CD4-positive, alpha-beta T cell treated with Interleukin-2 at 100 ng/mL for 4 hours (primary cell): ENCODE measurements at regions not wholly inside any gene's neighbourhood (a gene's known extent, or its start where the extent isn't known, plus 50 kb on each side); places are given as distances from the start of the nearest gene placed in this dataset.
A peak's percentile ranks its signal among the peaks of the same experiment; 100 is the strongest.

Experiments used
- DNase-seq: peaks from one replicate; pipeline ENCODE4 v3.0.0-alpha.2; 2020; ENCODE audit warnings: low spot score

- DNase-seq, result peak; percentile 62
Measured at GRCh38 chrX:45771560-45772340, 571.1 kb upstream of the DIPK2B start.

- DNase-seq, result no peak
Measured at GRCh38 chrX:45771114-45771513, 570.4 kb upstream of the DIPK2B start.

- DNase-seq, result peak; percentile 37
Measured at GRCh38 chrX:45769761-45770582, 569.3 kb upstream of the DIPK2B start.

GRCh38 chrX:45768666-45769236 lies 568.1 kb upstream of the DIPK2B start:
- no peak for DNase-seq

GRCh38 chrX:45766981-45767501 lies 566.4 kb upstream of the DIPK2B start:
- DNase-seq, result peak; percentile 40

- peak; percentile 40 for DNase-seq
Measured at GRCh38 chrX:45765767-45766166, 565.1 kb upstream of the DIPK2B start.

GRCh38 chrX:45765281-45765680 lies 564.6 kb upstream of the DIPK2B start:
- no peak for DNase-seq

- DNase-seq, result peak; percentile 33
Measured at GRCh38 chrX:45762699-45763647, 562.3 kb upstream of the DIPK2B start.

- no peak for DNase-seq
Measured at GRCh38 chrX:45761920-45762319, 561.2 kb upstream of the DIPK2B start.

- DNase-seq, result no peak
Measured at GRCh38 chrX:45760187-45760742, 559.6 kb upstream of the DIPK2B start.

- DNase-seq, result peak; percentile 58
Measured at GRCh38 chrX:45758738-45759397, 558.2 kb upstream of the DIPK2B start.

GRCh38 chrX:45758319-45758718 lies 557.6 kb upstream of the DIPK2B start:
- DNase-seq, result peak; percentile 69

- no peak for DNase-seq
Measured at GRCh38 chrX:45757272-45757671, 556.6 kb upstream of the DIPK2B start.

- no peak for DNase-seq
Measured at GRCh38 chrX:45756557-45756956, 555.9 kb upstream of the DIPK2B start.

GRCh38 chrX:45755703-45756102 lies 555.0 kb upstream of the DIPK2B start:
- no peak for DNase-seq

- DNase-seq, result no peak
Measured at GRCh38 chrX:45751156-45751555, 550.5 kb upstream of the DIPK2B start.

GRCh38 chrX:45750639-45751038 lies 550.0 kb upstream of the DIPK2B start:
- no peak for DNase-seq

GRCh38 chrX:45749375-45749774 lies 548.7 kb upstream of the DIPK2B start:
- no peak for DNase-seq

GRCh38 chrX:45748369-45748774 lies 547.7 kb upstream of the DIPK2B start:
- no peak for DNase-seq

GRCh38 chrX:45747905-45748304 lies 547.2 kb upstream of the DIPK2B start:
- no peak for DNase-seq

GRCh38 chrX:45745479-45745878 lies 544.8 kb upstream of the DIPK2B start:
- no peak for DNase-seq
